HepG2 (cell line): ENCODE measurements at regions not wholly inside any gene's neighbourhood (a gene's known extent, or its start where the extent isn't known, plus 50 kb on each side); places are given as distances from the start of the nearest gene placed in this dataset.

Experiments
- ATAC-seq: fragments of 200-7000 bp; cut with Tn5 transposase; 3 replicates; pipeline ENCODE4 v1.9.1; 2020; ENCODE audit warnings: mild to moderate bottlenecking, moderate library complexity
- BruUV-seq: library from RNA; stranded (reverse); fragments of 400-500 nt; replicated peaks from 2 replicates; lab custom pipeline; 2021; lab: Mats Ljungman, UMichigan
- CTCF ChIA-PET: fragments of 300-600 bp; formaldehyde crosslinking; extraction: SDS; loops from one replicate; lab custom pipeline; 2021; ENCODE audit warnings: low total read pairs, inconsistent platforms, low intra/inter-chr PET ratio; lab: Yijun Ruan, JAX
- POLR2A ChIA-PET: fragments of 350-600 bp; sonication (Branson Sonifier 250); formaldehyde crosslinking; loops from one replicate; lab custom pipeline; 2020; ENCODE audit warnings: antibody characterized with exemption, inconsistent platforms; lab: Yijun Ruan, JAX
- DNase-seq: peaks from one replicate; pipeline ENCODE4 v3.0.0-alpha.2; 2015; ENCODE audit warnings: low spot score
- FAIRE-seq: peaks from 3 replicates; lab custom pipeline; 2011; peaks lifted over from hg19 to GRCh38; lab: Jason Lieb, UNC
- H2AFZ ChIP-seq: one replicate; pipeline ENCODE4 v1.6.1; 2011; ENCODE audit warnings: low read length, inconsistent platforms
- H3K27ac ChIP-seq: fragments of 300-600 bp; 3 replicates; pipeline ENCODE4 v1.8.0; 2011; ENCODE audit warnings: mixed run types, mild to moderate bottlenecking, mixed read lengths, low read length, inconsistent platforms; ENCODE audit not compliant: insufficient read depth; ENCODE audit errors: extremely low read length
- H3K27me3 ChIP-seq, 2 experiments: fragments of 200-600 bp in 1 of 2; 2 replicates in 1 of 2; 3 replicates in 1 of 2; pipeline versions ENCODE4 v1.6.0 to v1.8.0; 2011; ENCODE audit warnings: low read length in 2 of 2, mild to moderate bottlenecking in 2 of 2, moderate library complexity in 2 of 2, inconsistent platforms in 1 of 2; ENCODE audit not compliant: insufficient read depth in 2 of 2, control insufficient read depth in 1 of 2
- H3K36me3 ChIP-seq, 2 experiments: fragments of 200-600 bp in 1 of 2; replicated peaks in 1 of 2; 2 replicates in 1 of 2; 3 replicates in 1 of 2; pipeline versions ENCODE4 v1.5.1 to v1.8.0; 2011; ENCODE audit warnings: low read length in 2 of 2, inconsistent platforms in 1 of 2; ENCODE audit not compliant: insufficient read depth in 2 of 2, control insufficient read depth in 1 of 2
- H3K4me1 ChIP-seq: 2 replicates; pipeline ENCODE4 v1.5.1; 2012; ENCODE audit warnings: low read length, inconsistent platforms; ENCODE audit not compliant: insufficient read depth
- H3K4me2 ChIP-seq: 2 replicates; pipeline ENCODE4 v1.6.0; 2011; ENCODE audit warnings: low read depth, low read length, inconsistent platforms
- H3K4me3 ChIP-seq, 3 experiments: fragments of 200-600 bp in 1 of 3; sonication (generic), shearing (Covaris generic) in 1 of 3; replicated peaks in 1 of 3; 2 replicates each; pipeline ENCODE4 v1.5.1; 2011 to 2016; ENCODE audit warnings: low read length in 3 of 3, inconsistent platforms in 2 of 3, low read depth in 2 of 3, mild to moderate bottlenecking in 2 of 3, control low read depth in 1 of 3, mixed read lengths in 1 of 3; ENCODE audit not compliant: insufficient read depth in 1 of 3
- H3K79me2 ChIP-seq: one replicate; pipeline ENCODE4 v1.6.1; 2011; ENCODE audit warnings: low read length, inconsistent platforms; ENCODE audit not compliant: insufficient read depth
- H3K9ac ChIP-seq: 2 replicates; pipeline ENCODE4 v1.6.0; 2011; ENCODE audit warnings: mild to moderate bottlenecking, low read depth, low read length, inconsistent platforms; ENCODE audit not compliant: insufficient read depth
- H3K9me3 ChIP-seq: 2 replicates; pipeline ENCODE4 v1.5.1; 2012; ENCODE audit warnings: mild to moderate bottlenecking, low read length
- H4K20me1 ChIP-seq: 2 replicates; pipeline ENCODE4 v1.6.0; 2011; ENCODE audit warnings: inconsistent platforms, mild to moderate bottlenecking, low read length, moderate library complexity; ENCODE audit not compliant: insufficient read depth
- CC2D1A ChIP-seq: sonication (generic); formaldehyde crosslinking; IDR thresholded peaks from 2 replicates; pipeline ENCODE4 v1.8.1; 2023; ENCODE audit warnings: mild to moderate bottlenecking, missing genetic modification reagents
- CEBPB ChIP-seq: IDR thresholded peaks from 2 replicates; pipeline ENCODE4 v1.6.1; 2011; ENCODE audit warnings: low read depth, low read length, improper control_type of control experiment, borderline replicate concordance
- PHF8 ChIP-seq: sonication (generic); formaldehyde crosslinking; IDR thresholded peaks from 2 replicates; pipeline ENCODE4 v1.5.0; 2020; ENCODE audit warnings: missing genetic modification reagents
- POLR2AphosphoS5 ChIP-seq: IDR thresholded peaks from 2 replicates; pipeline ENCODE4 v1.6.1; 2012; ENCODE audit warnings: low read depth, low read length
- RXRA ChIP-seq: sonication (generic); formaldehyde crosslinking; IDR thresholded peaks from 2 replicates; pipeline ENCODE4 v1.5.1; 2020; ENCODE audit warnings: missing genetic modification reagents
- SIN3A ChIP-seq: IDR thresholded peaks from 2 replicates; pipeline ENCODE4 v1.6.1; 2011; ENCODE audit warnings: low read depth, mild to moderate bottlenecking, control low read depth, low read length, borderline replicate concordance
- TBL1XR1 ChIP-seq: fragments of 150-350 bp; IDR thresholded peaks from 2 replicates; pipeline ENCODE4 v1.6.1; 2014; ENCODE audit warnings: borderline replicate concordance, low read length; ENCODE audit not compliant: partially characterized antibody
- TEAD3 ChIP-seq: optimal IDR thresholded peaks from 2 replicates; pipeline ENCODE3; 2016; ENCODE audit warnings: borderline replicate concordance
- ZFP90 ChIP-seq: sonication (generic); formaldehyde crosslinking; IDR thresholded peaks from 2 replicates; pipeline ENCODE4 v1.8.0; 2022; ENCODE audit warnings: missing genetic modification reagents, mild to moderate bottlenecking, inconsistent platforms, borderline replicate concordance
- ZNF550 ChIP-seq: sonication (generic); formaldehyde crosslinking; IDR thresholded peaks from 2 replicates; pipeline ENCODE4 v1.4.0; 2020; ENCODE audit warnings: mild to moderate bottlenecking, missing genetic modification reagents, borderline replicate concordance
- ZNF562 ChIP-seq: sonication (generic); formaldehyde crosslinking; IDR thresholded peaks from 2 replicates; pipeline ENCODE4 v1.8.0; 2022; ENCODE audit warnings: missing genetic modification reagents, borderline replicate concordance
- WGBS: methylation state at CpG from one replicate; pipeline ENCODE4 v1.1.6; 2017; ENCODE audit warnings: low lambda C conversion rate; 5-methylcytosine and 5-hydroxymethylcytosine counted together
- in situ Hi-C: cut with HindIII; loops from 2 replicates; pipeline ENCODE4 v1.10.0; 2017; ENCODE audit warnings: low pct_unique_long_range_greater_than_20kb; ENCODE audit not compliant: extremely low pct_ligation_motif_present
- intact Hi-C: fragments of 100-400 bp; cut with micrococcal nuclease; formaldehyde crosslinking; loops from one replicate; pipeline ENCODE4 v1.10.0; 2022; ENCODE audit not compliant: unreplicated experiment
- TF ChIP-seq, protein P1 (sequence below): sonication (generic); formaldehyde crosslinking; IDR thresholded peaks from 2 replicates; pipeline ENCODE4 v1.4.0; 2020; ENCODE audit warnings: missing genetic modification reagents

DNA sequence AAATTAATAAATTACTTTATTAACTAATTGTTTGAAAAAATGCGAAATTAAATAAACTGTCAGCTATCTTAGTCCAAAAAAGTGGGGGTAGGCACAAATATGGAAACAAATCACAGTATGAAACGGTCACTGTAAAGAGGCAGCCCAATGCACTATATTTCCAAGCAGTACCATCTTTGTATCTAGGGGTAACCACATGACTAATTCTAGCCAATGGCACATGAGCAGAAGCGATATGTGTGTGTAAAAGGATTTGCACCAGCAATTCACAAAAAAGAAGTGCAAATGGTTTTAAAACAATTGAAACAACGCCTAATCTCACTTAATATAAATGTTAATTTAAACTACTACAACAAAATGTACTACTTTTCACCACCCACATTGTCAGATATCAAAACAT is 129.5 kb upstream of the PRNP start:
- in situ Hi-C loops: no loop called here
- H4K20me1 ChIP-seq: no peaks in the 10 kb centered on the region
- no peak for ATAC-seq
- ChIA-PET POLR2A (no interaction called here), CTCF (no interaction called here)
- no peak for DNase-seq
- H3K4me3 ChIP-seq: no peak overlapping the region
- no peaks in the 10 kb centered on the region for H3K9me3 ChIP-seq
- no peaks in the 10 kb centered on the region for H3K36me3 ChIP-seq
- H3K79me2 ChIP-seq: no peaks in the 10 kb centered on the region
- intact Hi-C loops: no loop called here
- WGBS: 14% methylated on average over 4 of the region's 4 CpGs
- H3K4me1 ChIP-seq: no peaks in the 10 kb centered on the region
- no peak for FAIRE-seq
- H2AFZ ChIP-seq: no peak overlapping the region
- H3K4me2 ChIP-seq: no peak overlapping the region
- BruUV-seq: no TSS peak
- H3K9ac ChIP-seq: no peak overlapping the region
- TF ChIP-seq, protein P1, sequence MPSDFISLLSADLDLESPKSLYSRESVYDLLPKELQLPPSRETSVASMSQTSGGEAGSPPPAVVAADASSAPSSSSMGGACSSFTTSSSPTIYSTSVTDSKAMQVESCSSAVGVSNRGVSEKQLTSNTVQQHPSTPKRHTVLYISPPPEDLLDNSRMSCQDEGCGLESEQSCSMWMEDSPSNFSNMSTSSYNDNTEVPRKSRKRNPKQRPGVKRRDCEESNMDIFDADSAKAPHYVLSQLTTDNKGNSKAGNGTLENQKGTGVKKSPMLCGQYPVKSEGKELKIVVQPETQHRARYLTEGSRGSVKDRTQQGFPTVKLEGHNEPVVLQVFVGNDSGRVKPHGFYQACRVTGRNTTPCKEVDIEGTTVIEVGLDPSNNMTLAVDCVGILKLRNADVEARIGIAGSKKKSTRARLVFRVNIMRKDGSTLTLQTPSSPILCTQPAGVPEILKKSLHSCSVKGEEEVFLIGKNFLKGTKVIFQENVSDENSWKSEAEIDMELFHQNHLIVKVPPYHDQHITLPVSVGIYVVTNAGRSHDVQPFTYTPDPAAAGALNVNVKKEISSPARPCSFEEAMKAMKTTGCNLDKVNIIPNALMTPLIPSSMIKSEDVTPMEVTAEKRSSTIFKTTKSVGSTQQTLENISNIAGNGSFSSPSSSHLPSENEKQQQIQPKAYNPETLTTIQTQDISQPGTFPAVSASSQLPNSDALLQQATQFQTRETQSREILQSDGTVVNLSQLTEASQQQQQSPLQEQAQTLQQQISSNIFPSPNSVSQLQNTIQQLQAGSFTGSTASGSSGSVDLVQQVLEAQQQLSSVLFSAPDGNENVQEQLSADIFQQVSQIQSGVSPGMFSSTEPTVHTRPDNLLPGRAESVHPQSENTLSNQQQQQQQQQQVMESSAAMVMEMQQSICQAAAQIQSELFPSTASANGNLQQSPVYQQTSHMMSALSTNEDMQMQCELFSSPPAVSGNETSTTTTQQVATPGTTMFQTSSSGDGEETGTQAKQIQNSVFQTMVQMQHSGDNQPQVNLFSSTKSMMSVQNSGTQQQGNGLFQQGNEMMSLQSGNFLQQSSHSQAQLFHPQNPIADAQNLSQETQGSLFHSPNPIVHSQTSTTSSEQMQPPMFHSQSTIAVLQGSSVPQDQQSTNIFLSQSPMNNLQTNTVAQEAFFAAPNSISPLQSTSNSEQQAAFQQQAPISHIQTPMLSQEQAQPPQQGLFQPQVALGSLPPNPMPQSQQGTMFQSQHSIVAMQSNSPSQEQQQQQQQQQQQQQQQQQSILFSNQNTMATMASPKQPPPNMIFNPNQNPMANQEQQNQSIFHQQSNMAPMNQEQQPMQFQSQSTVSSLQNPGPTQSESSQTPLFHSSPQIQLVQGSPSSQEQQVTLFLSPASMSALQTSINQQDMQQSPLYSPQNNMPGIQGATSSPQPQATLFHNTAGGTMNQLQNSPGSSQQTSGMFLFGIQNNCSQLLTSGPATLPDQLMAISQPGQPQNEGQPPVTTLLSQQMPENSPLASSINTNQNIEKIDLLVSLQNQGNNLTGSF: no peak
- TF ChIP-seq CEBPB (no peak), TEAD3 (CRISPR knock-in tag) (no peak), TBL1XR1 (no peak), CC2D1A (no peak), POLR2AphosphoS5 (no peak), ZNF562 (CRISPR knock-in tag) (no peak), RXRA (CRISPR knock-in tag) (no peak), ZNF550 (CRISPR knock-in tag) (no peak), ZFP90 (CRISPR knock-in tag) (no peak), SIN3A (no peak), PHF8 (CRISPR knock-in tag) (no peak)
- H3K27me3 ChIP-seq: no peaks in the 10 kb centered on the region
- H3K27ac ChIP-seq: no peak overlapping the region
